Activated CD8-positive, alpha-beta memory T cell treated with anti-CD3 and anti-CD28 coated beads, Interleukin-2, amount 50 U/mL, for 1 hour (primary cell): ENCODE measurements at regions not wholly inside any gene's neighbourhood (a gene's known extent, or its start where the extent isn't known, plus 50 kb on each side); places are given as distances from the start of the nearest gene placed in this dataset.
"Not testable (repeated sequence)": the region's sequence is repeated elsewhere in the genome, so short reads cannot be mapped to it uniquely, and the experiment has no call there.

ENCODE experiments used
- DNase-seq: peaks from one replicate; pipeline ENCODE4 v3.0.0-alpha.2; 2020; ENCODE audit errors: extremely low read depth

DNA sequence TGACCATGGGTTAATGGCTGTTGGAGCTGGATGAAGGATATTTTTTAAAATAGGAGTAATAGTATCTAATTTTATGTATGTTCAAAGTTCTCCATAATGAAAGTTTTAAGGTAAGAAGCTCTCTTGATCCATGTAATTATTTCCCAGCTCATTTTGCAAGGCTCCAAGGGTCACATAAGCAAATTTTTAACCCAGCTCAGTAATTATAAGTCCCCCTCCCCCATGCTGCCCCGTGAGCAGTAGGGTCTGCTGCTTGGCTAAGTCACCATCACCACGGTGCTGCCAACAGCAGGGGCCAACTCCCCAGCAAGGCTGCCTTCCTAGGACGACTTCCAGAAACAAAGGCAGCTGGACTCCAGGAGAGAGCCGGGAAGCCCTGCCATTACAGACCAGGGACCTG is 340.0 kb downstream of the FBXW7 start:
- DNase-seq: no peak

DNA sequence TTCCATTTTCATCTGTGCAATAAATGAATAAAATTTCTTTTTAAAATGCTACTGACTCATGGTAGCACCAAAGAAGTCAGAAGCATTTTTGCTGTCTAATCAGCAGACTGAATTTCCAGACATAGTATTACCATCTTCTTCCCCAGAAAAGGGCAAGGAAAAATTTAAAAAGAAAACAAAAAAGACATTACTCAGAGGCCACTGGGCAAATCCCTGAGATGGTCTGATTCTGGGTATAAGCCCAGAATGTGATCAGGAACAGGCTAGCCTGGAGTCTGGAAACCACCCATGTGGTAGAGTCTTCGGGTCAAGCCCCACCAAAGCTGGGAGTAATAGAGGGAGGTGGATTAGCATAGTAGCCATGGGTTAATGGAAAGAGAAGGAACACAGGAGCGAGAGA is 342.8 kb downstream of the FBXW7 start:
- DNase-seq: no peak

DNA sequence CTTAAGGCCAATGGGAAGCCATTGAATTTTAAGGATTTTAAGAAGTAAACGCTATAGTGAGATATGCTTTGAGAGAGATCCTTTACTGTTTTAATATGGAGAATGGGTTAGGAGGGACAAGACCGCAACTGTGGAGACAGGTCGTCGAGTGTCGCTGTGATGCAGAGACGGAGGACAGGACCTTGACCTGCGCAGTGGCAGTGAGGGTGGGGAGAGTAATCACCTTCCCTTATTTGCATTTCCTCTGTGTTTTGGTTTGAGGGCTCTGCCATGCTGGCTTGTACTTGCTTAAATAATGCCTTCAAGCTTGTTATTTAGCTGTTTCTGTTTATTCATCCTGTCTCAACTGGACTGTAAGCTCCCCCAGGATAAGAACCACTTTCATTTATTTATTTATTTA is 345.0 kb downstream of the FBXW7 start:
- no peak for DNase-seq

DNA sequence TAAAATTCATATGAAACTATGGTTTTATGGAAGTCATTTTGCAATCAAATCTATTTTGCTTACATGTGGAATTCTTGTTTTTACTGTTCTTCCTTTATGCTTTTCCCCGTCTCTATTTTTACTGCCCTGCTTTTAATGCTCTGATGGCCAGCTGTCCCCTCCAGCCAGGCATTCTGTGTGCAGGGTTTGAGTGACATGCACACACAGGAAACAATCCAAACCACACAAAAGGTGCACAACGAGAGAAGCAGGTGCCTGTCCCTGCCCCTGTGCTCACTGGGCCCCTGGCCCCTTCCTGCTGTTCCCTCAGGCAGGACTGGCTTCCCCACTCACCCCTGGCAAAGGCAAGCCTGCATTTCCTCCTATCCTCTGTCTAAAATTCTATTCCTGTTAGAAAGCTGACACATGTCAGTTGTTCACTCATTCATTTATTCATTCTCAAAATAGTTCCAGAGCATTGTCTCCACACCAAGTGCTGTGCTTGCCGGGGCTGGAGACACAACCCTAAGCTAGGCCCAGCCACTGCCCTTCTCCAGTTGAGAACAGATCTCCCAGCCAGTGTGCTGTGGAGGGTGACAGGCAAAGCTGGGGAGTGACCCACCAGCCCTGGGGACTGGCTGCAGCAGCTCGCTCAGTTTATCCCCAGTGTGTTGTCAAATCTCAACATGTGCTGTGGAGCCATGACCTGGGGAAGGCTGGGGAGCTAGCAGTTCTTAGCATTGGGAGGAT is 346.3 kb downstream of the FBXW7 start:
- no peak for DNase-seq

DNA sequence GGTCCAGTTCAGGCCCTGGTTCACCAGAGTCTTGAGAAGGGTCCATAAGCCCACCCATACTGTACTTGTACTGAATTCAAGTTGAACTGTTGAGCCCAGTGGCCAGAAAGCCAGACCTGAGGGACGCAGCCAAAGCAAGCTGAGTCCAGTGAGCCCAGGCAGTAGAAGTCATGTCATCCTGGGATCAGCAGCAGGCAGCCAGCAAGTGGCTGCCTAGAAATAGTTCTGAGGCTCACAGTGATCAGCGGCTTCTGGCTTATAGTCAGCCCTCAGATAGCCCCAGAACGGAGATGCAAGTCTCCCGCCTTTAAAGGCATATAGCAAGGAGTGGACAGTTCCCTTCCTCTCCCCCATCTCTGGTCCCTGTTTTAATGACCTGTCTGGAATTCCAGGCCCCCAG is 347.1 kb downstream of the FBXW7 start:
- no peak for DNase-seq

DNA sequence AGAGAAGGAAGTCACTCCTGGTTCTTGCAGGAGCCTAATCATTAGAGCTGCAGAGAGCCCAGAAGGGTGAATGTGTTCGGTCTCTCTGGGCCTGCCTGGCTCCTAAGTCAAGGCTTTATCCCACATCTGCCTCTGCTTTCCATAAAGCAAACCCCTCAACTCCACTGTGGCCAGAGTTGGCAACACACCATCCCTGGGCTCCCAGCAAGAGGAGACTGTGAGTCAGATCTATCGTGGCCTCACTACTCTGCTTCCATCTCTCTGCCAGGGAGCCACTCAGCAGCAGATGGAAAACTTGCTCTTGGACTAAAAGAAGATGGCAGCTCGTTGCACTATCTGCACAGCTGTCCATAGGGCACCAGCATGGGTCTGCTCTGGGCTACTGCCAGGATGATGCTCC is 348.2 kb downstream of the FBXW7 start:
- no peak for DNase-seq

DNA sequence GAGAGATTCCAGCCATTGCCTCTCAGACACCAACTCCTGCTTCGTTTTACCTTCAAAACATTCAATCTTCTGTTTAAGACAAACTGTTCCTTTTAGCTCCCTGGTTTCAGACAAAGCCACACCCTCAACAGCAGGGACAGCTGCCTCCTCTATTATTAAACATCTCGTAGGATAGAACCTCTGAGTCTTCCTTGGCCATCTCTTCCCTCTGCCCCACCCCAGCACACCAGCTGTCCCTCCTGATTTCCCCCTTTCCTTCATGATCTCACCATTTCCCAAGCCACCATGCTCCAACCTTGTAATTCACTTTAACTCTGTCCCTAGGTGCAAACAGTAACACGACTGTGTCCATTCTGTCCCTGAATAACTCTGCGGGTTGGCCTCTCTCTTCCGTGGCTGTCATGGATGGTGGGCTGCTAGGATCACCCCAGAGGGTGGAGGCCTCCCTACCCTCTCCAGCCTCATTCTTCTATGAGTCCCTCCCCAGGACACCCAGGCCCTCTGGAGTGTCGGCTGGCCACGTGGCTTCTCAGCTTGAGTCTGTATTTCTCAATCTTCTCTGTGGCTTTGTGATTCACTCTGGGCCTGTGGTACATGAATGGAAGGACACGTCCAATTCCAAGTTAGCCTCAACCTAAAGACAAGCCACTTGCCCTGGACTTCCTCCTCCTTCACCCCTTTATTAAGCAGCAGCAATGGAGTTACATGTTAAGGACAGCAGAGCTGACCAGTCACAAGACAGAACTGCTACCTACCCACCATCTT is 349.9 kb downstream of the FBXW7 start:
- no peak for DNase-seq

DNA sequence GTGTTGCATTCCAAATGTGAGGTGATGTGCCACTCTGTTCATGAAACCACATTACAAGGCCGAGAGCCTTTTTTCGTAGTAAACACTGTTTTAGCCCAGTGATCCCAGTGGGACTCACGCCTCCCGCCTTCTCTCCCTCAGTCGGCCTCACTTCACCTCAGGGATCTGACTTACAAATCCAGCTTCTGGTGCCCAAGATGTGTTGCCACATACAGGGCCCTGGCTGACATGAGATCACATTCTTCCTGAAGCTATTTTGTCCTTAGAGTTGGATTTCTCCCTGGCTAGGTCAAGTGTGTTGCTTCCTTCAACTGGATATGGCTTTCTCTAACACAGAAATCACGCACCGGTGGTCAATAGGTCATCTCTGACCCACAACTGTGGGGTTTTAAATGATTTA is 354.7 kb downstream of the FBXW7 start:
- no peak for DNase-seq

DNA sequence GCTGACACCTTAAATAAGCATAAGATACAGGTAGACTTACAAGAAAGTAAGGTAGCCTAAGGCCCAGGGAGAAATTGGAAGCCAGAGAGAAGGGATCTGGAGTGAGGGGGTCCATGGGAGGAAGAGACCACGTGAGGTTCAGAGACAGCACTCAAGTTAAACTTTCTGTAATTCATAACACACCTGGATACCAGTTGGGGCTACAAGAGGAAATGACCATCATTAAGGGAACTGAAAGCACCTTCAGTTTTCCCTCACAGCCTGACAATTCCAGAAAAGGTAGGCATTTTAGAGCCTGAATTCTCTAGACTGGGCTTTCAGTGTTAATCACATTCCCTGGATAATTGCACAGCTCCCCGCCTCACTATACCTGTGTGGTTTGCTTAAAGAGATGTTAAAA is 355.5 kb downstream of the FBXW7 start:
- no peak for DNase-seq

DNA sequence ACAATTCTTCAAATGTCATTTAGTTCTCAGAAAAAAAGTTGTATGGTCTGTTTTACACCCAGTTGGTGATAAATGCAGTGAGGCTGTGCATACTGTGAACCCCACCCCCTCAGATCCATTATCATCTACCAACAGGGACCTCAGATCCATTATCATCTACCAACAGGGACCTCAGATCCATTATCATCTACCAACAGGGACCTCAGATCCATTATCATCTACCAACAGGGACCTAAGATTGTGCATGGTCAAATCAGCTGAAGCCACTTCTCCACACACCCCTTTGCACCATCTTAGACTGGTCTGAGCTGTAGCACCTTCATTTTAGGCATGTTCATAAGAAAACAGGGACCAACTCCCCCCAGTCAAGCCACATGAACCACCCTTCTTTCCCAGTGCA is 358.4 kb downstream of the FBXW7 start:
- DNase-seq: not testable (repeated sequence)

DNA sequence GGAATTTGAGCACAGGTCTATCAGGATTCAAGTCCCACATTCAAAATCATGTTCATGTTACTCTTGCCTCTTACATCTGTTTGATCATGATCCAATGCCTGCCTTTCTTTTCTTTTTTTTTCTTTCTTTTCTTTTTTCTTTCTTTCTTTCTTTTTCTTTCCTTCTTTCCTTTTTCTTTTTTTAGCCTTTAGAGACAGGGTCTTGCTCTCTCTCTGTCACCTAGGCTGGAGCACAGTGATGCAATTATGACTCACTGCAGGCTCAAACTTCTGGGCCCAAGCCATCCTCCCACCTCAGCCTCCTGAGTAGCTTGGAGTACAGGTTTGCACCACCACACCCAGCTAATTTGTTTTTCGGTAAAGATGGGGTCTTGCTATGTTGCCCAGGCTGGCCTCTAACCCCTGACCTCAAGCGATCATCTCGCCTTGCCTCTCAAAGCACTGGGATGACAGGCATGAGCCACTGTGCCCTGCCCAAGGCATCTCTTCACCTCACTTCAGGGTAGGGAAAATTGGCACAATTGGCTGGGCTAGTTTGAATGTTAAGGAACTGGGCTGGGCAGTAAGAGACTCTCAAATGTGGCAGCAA is 359.2 kb downstream of the FBXW7 start:
- no peak for DNase-seq

DNA sequence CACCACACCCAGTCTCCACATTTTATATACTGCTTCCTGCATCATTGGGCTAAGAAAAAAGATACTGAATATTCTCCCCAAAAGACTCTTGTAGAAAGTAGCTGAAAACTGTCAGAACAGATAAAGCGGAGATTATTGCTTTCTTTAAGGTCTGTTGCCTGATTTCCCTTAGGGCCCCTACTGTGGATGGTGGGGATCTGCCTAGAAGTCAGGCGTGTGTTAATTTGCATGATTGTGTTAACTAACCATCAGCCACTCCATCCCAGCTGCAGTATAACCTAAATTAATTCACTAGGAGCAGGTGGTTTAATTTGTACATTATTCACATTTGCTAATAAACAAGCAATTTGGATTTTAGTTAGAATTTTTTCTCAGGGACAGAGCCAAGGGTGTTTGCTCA is 360.3 kb downstream of the FBXW7 start:
- no peak for DNase-seq

DNA sequence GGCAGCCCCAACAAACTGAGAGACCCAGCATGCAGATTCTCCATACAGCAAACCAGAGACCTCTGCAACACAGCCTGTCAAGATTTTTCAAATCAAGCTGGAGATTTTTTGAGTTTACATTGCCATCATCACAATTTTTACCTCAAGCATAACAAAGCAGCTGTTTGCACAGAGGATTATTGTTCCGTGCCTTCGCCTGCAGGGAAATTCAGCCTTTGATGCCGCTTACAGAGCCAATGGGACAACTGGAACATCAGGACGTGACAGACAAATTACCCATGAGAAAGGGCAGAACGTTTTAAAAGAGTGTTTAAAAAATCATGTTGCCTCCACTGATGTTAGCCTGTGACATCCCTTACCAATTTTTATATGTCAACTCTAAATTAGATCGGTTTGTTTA is 363.7 kb downstream of the FBXW7 start:
- DNase-seq: no peak

DNA sequence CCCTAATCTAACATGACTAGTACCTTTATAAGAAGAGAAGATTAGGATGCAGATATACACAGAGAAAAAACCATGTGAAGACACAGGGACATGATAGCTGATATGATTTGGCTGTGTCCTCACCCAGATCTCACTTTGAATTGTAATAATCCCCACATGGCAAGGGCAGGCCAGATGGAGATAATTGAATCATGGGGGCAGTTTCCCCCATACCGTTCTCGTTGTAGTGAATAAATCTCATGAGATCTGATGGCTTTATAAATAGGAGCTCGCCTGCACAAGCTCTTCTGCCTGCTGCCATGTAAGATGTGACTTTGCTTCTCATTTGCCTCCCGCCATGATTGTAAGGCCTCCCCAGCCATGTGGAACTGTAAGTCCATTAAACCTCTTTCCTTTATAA is 364.3 kb downstream of the FBXW7 start:
- no peak for DNase-seq

DNA sequence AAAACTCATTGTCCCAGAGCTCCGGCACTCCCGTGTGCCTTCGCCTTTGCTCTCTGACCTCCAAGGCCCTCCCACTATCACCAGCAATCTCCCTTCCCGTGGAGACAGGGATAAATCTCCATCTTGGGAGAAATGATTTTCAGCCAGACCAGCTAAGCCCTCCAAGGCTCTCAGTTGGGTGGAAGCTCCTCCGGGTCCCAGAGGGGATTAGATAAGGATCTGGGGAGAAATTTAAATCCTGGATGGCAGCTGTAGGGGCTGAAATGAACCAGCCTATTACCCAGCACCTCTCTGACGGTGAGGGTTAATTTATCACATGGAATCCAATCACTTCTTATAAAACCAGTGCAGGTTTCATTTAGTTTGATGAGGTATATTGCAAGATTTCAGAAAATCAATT is 366.2 kb downstream of the FBXW7 start:
- no peak for DNase-seq

DNA sequence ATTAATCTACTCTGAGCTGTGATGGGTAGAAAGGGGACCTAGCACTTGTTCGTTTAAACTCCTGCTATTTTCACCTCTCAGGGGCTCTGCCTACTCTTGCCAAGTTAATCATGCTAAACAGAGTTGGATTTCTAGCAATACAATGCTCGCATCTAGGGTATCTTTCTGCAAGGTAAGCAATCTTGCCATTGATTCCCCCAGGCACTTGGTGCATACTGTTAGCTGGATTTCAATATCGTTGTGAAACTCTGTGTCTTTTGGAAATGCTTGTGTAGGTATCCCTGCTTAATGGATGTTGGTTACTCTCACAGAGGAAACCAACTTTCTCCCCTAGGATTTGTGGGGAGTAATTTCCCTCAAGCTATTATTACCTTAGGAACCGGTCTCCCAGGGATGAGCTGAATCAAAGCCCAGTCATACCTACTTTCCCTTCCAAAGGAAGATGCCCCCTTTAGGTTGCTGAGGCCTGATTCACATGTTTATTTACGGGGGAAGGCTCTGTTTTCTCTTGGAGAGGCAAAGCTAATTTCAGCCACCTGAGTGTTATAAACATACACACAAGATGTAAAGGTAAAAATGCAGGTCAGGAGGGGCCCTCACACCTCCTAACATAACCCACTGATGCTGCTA is 366.8 kb downstream of the FBXW7 start:
- DNase-seq: no peak

DNA sequence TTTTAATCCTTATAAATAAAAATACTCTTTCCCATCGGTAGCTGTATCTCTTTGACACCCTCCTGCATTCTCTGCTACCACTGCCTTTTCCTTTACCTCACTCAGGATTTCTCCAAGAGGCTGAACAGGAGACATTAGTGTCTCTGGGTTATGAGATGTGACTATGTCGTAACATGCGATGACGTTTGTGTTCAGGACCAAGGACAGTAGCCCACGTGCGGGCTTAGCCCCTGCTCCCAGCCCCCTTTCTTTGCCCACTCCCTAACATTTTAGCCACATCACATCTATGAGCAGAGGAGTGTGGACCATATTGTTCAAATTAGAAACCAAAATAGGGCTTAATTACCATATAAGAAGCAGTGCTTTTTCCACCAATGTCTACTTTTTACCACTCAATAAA is 369.3 kb downstream of the FBXW7 start:
- no peak for DNase-seq

DNA sequence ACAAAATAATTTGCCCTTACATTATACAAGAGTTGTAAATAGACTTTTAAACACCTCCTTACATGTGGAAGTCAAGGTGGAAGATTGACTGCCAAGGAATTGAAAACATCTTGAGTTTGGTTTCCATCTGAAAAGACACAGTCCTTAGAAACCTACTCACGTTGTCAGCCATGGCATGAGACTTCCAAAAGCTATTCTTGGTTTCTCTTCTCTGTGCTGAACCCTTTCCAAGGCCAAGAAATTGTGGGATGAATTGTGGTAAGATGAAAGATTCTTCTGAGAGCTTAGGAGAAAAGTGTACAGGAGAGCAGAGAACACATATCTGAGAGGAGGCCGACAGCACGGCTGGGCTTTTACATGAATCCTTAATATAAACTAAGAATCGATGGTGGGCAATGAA is 370.0 kb downstream of the FBXW7 start:
- DNase-seq: no peak

DNA sequence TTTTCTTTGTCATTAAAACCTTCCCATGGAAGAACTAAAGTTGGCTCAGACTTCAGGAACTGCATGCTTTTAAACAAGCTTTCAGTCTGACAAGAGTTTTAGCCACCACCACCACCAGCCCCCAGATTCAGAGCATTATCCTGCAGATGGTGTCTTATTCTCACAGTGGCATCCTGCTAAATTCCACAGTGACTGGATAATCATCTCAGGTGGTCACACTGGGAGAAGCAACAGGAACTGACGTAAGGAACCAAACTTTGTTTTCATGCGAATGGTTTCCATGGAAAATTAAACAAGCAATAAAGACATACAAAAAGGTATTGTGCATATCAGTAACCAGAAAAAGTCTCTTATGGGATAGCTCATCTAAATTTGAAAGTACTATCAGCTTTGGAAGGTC is 370.7 kb downstream of the FBXW7 start:
- no peak for DNase-seq

DNA sequence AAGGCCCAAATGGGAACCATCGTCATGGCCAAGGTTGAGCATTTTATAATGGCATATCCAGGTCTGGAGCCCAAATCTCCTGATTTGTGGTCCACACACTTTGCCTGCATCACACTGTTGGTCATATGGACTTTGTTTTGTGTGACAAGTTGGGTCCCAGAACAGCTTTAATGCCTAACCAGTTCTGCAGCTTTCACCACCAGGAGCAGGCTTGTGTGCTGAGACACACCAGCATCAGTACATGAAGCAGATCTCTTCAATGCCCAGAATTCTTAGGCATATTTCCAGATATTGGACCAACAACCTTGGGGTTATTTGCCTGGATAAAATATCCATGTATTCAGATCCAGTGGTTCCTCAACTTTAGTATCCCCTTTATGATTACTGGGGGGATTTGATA is 371.3 kb downstream of the FBXW7 start:
- DNase-seq: no peak

DNA sequence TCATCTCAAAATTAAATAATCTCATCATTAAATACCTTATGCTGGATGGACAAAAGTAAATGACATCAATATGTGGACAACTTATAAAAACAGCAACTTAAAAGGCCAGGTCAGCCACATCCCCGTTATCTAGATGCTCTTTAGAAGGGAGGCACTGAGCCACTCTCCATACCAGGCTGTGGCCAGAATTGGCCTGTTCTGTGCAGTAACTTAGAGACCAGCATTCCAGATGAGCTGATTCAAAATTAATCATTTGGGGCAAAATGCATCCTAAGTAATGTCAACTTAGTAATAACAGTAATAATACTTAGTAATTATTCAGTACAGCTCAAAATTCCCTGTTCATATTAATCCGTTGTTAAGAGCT is 373.6 kb downstream of the FBXW7 start:
- DNase-seq: no peak

DNA sequence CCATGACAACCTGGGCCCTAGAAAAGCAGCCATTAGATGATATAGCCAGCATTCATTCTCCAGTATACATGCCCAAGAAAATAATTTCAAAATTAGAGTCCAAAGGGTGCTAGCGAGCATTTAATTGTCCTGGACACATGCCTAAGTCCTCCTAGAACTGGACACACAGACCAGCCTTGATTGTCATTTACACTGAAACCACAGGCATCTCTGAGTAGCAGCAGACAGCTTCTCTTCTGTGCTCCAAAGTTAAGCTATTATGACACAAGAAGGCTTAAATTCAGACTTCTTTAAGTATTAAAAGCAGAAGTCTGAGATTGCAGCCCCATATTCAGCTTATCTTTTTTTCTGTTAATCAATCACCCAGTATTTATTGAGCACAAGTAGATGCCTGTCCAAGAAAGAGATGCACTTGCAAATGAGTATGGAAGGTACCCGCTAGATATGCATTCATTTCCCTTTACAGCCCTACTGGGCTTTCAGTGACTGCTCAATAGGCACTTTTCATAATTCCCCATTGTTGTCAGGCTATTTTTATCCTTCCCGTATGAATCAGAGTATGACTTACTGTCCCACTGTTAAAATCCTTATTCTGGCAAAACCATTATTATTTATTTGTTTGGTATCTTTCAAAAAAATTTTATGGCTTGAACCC is 374.1 kb downstream of the FBXW7 start:
- DNase-seq: no peak
